Thyroid gland (tissue), 4 donors: ENCODE measurements at regions not wholly inside any gene's neighbourhood (a gene's known extent, or its start where the extent isn't known, plus 50 kb on each side); places are given as distances from the start of the nearest gene placed in this dataset.
"Not testable (repeated sequence)": the region's sequence is repeated elsewhere in the genome, so short reads cannot be mapped to it uniquely, and the experiment has no call there.

Experiments used
- POLR2A ChIP-seq, 2 donors: fragments of 450-650 bp; IDR thresholded peaks; one replicate each; pipeline ENCODE4 v1.6.1; 2017; ENCODE audit warnings: antibody characterized with exemption in 2 of 2, mild to moderate bottlenecking in 2 of 2, moderate library complexity in 1 of 2
- TF ChIP-seq, protein P1 (sequence below), 6 experiments: fragments of 200-600 bp in 3 of 6; fragments of 450-650 bp in 3 of 6; sonication (generic) in 3 of 6; IDR thresholded peaks; one replicate each; pipeline ENCODE4 v1.5.1; 2016 to 2019; ENCODE audit warnings: antibody characterized with exemption in 6 of 6, mild to moderate bottlenecking in 2 of 6, inconsistent platforms in 1 of 6, moderate library complexity in 1 of 6

DNA sequence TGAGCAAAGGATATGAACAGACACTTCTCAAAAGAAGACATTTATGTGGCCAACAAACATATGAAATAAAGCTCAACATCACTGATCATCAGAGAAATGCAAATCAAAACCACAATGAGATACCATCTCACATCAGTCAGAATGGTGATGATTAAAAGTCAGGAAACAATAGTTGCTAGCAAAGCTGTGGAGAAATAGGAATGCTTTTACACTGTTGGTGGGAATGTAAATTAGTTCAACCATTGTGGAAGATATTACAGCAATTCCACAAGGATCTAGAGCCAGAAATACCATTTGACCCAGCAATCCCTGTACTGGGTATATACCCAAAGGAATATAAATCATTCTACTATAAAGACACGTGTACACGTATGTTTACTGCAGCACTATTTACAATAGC is 284.2 kb downstream of the AHR start:
- TF ChIP-seq, protein P1, sequence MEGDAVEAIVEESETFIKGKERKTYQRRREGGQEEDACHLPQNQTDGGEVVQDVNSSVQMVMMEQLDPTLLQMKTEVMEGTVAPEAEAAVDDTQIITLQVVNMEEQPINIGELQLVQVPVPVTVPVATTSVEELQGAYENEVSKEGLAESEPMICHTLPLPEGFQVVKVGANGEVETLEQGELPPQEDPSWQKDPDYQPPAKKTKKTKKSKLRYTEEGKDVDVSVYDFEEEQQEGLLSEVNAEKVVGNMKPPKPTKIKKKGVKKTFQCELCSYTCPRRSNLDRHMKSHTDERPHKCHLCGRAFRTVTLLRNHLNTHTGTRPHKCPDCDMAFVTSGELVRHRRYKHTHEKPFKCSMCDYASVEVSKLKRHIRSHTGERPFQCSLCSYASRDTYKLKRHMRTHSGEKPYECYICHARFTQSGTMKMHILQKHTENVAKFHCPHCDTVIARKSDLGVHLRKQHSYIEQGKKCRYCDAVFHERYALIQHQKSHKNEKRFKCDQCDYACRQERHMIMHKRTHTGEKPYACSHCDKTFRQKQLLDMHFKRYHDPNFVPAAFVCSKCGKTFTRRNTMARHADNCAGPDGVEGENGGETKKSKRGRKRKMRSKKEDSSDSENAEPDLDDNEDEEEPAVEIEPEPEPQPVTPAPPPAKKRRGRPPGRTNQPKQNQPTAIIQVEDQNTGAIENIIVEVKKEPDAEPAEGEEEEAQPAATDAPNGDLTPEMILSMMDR (IDR thresholded peaks at IDR 0.05), result not testable (repeated sequence)
- TF ChIP-seq POLR2A (IDR thresholded peaks at IDR 0.05), result not testable (repeated sequence)
